SK-N-SH treated with all-trans-retinoic acid at 6 μM for 48 hours (cell line): ENCODE measurements at regions not wholly inside any gene's neighbourhood (a gene's known extent, or its start where the extent isn't known, plus 50 kb on each side); places are given as distances from the start of the nearest gene placed in this dataset.

ENCODE experiments used
- ATAC-seq: fragments of 200-7000 bp; cut with Tn5 transposase; 3 replicates; pipeline ENCODE4 v1.9.1; 2020; ENCODE audit warnings: mild to moderate bottlenecking, moderate library complexity
- ARNTL ChIP-seq: fragments of 450-650 bp; formaldehyde crosslinking; IDR thresholded peaks from 2 replicates; pipeline ENCODE4 v1.5.0; 2020; ENCODE audit warnings: low read depth, mild to moderate bottlenecking, moderate library complexity, borderline replicate concordance
- BACH2 ChIP-seq: fragments of 250-450 bp; sonication (Bioruptor Pico); IDR thresholded peaks from 2 replicates; pipeline ENCODE4 v1.9.0; 2021; ENCODE audit warnings: mild to moderate bottlenecking, borderline replicate concordance
- CSDC2 ChIP-seq: fragments of 250-450 bp; sonication (Bioruptor Pico); IDR thresholded peaks from 2 replicates; pipeline ENCODE4 v1.5.0; 2020; ENCODE audit warnings: mild to moderate bottlenecking, moderate library complexity
- ESRRG ChIP-seq: fragments of 250-450 bp; sonication (Bioruptor Pico); IDR thresholded peaks from 2 replicates; pipeline ENCODE4 v1.6.1; 2021; ENCODE audit warnings: mild to moderate bottlenecking
- GLIS3 ChIP-seq: fragments of 250-450 bp; sonication (Bioruptor Pico); IDR thresholded peaks from 2 replicates; pipeline ENCODE4 v1.5.0; 2020; ENCODE audit warnings: mild to moderate bottlenecking, moderate library complexity
- ISL1 ChIP-seq: fragments of 250-450 bp; sonication (Bioruptor Pico); IDR thresholded peaks from 2 replicates; pipeline ENCODE4 v2.1.2; 2022; ENCODE audit warnings: mild to moderate bottlenecking, moderate library complexity
- OSR1 ChIP-seq: fragments of 250-450 bp; sonication (Bioruptor Pico); IDR thresholded peaks from 2 replicates; pipeline ENCODE4 v1.8.0; 2022; ENCODE audit warnings: moderate library complexity, mild to moderate bottlenecking, inconsistent platforms
- POU6F1 ChIP-seq: fragments of 250-450 bp; sonication (Bioruptor Pico); IDR thresholded peaks from 2 replicates; pipeline ENCODE4 v1.8.0; 2021; ENCODE audit warnings: low read depth, mild to moderate bottlenecking, moderate library complexity, borderline replicate concordance
- PPARA ChIP-seq: fragments of 250-450 bp; sonication (Bioruptor Pico); IDR thresholded peaks from 2 replicates; pipeline ENCODE4 v1.5.0; 2020; ENCODE audit warnings: mild to moderate bottlenecking, borderline replicate concordance
- RARB ChIP-seq: fragments of 250-450 bp; sonication (Bioruptor Pico); IDR thresholded peaks from 2 replicates; pipeline ENCODE4 v1.8.0; 2021; ENCODE audit warnings: mild to moderate bottlenecking, moderate library complexity
- SNAI2 ChIP-seq: fragments of 250-450 bp; sonication (Bioruptor Pico); IDR thresholded peaks from 2 replicates; pipeline ENCODE4 v1.5.0; 2020; ENCODE audit warnings: mild to moderate bottlenecking, moderate library complexity
- TCF4 ChIP-seq: fragments of 250-450 bp; sonication (Bioruptor Pico); IDR thresholded peaks from 2 replicates; pipeline ENCODE4 v1.8.0; 2021; ENCODE audit warnings: mild to moderate bottlenecking, moderate library complexity, borderline replicate concordance
- TOX ChIP-seq: fragments of 250-450 bp; sonication (Bioruptor Pico); IDR thresholded peaks from 2 replicates; pipeline ENCODE4 v1.8.0; 2021; ENCODE audit warnings: mild to moderate bottlenecking, moderate library complexity, borderline replicate concordance
- TSHZ2 ChIP-seq: fragments of 250-450 bp; sonication (Bioruptor Pico); IDR thresholded peaks from 2 replicates; pipeline ENCODE4 v1.5.0; 2020; ENCODE audit warnings: mild to moderate bottlenecking, moderate library complexity
- ZC3H10 ChIP-seq: fragments of 250-450 bp; sonication (Bioruptor Pico); IDR thresholded peaks from 2 replicates; pipeline ENCODE4 v1.5.1; 2021; ENCODE audit warnings: mild to moderate bottlenecking, moderate library complexity
- ZFP3 ChIP-seq: fragments of 250-450 bp; sonication (Bioruptor Pico); IDR thresholded peaks from 2 replicates; pipeline ENCODE4 v1.5.0; 2020; ENCODE audit warnings: mild to moderate bottlenecking, moderate library complexity
- ZFP30 ChIP-seq: fragments of 450-650 bp; formaldehyde crosslinking; IDR thresholded peaks from 2 replicates; pipeline ENCODE4 v1.5.0; 2022; ENCODE audit warnings: mild to moderate bottlenecking, moderate library complexity
- ZNF565 ChIP-seq: fragments of 450-650 bp; formaldehyde crosslinking; conservative IDR thresholded peaks from 2 replicates; pipeline ENCODE4 v1.5.0; 2020; ENCODE audit warnings: low read depth, mild to moderate bottlenecking, moderate library complexity
- ZNF70 ChIP-seq: fragments of 450-650 bp; formaldehyde crosslinking; IDR thresholded peaks from 2 replicates; pipeline ENCODE4 v1.5.0; 2020; ENCODE audit warnings: mild to moderate bottlenecking, moderate library complexity
- ZNF8 ChIP-seq: fragments of 450-650 bp; formaldehyde crosslinking; IDR thresholded peaks from 2 replicates; pipeline ENCODE4 v1.5.0; 2020; ENCODE audit warnings: mild to moderate bottlenecking, moderate library complexity
- TF ChIP-seq, protein P1 (sequence below): fragments of 250-450 bp; sonication (Bioruptor Pico); IDR thresholded peaks from 2 replicates; pipeline ENCODE4 v1.8.0; 2020; ENCODE audit warnings: mild to moderate bottlenecking, moderate library complexity, borderline replicate concordance
- TF ChIP-seq, protein P2 (sequence below): fragments of 250-450 bp; sonication (Bioruptor Pico); IDR thresholded peaks from 2 replicates; pipeline ENCODE4 v1.5.1; 2020; ENCODE audit warnings: low read depth, mild to moderate bottlenecking, moderate library complexity

- TF ChIP-seq ARNTL (CRISPR knock-in tag) (no peak), CSDC2 (CRISPR knock-in tag) (no peak), TOX (no peak), TSHZ2 (CRISPR knock-in tag) (no peak)
- TF ChIP-seq, protein P1, sequence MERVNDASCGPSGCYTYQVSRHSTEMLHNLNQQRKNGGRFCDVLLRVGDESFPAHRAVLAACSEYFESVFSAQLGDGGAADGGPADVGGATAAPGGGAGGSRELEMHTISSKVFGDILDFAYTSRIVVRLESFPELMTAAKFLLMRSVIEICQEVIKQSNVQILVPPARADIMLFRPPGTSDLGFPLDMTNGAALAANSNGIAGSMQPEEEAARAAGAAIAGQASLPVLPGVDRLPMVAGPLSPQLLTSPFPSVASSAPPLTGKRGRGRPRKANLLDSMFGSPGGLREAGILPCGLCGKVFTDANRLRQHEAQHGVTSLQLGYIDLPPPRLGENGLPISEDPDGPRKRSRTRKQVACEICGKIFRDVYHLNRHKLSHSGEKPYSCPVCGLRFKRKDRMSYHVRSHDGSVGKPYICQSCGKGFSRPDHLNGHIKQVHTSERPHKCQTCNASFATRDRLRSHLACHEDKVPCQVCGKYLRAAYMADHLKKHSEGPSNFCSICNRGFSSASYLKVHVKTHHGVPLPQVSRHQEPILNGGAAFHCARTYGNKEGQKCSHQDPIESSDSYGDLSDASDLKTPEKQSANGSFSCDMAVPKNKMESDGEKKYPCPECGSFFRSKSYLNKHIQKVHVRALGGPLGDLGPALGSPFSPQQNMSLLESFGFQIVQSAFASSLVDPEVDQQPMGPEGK, result no peak
Measured at GRCh38 chr4:4693755-4694295, 152.0 kb upstream of the STX18 start (continued).

DNA sequence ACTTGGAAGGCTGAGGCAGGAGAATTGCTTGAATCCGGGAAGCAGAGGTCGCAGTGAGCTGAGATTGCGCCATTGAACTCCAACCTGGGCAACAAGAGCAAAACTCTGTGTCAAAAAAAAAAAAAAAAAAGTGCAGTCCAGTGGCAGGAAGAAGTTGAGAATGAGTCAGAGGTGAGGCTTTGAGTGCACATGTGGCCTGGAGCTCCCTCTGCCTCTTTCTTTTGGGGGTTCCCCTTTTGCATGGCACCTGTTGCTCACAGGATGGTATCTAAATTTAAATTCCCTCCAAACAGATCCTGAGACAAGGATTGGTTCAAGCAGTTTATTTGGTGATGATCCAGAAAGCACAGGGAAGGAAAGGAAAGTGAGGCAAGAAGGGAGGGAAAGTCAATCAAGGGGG is 151.4 kb upstream of the STX18 start:
- ATAC-seq, result no peak

DNA sequence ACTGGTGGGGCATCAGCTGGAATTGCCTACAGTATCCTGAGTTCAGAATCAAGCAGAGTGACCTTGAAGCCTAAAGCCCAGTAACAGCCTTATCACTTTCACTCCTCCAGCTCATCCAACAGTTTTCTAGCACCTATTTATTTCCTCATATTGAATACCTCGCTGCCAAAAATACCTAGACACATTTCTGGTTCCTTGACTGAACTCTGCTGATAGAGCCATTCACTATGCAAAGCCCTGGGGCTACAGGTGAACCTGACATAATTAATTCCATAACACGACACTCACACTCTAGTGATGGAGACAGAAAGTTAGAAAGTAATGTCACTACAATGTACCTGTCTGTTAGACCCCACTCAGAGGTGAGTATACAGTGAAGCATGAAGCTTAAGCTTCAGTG is 149.0 kb upstream of the STX18 start:
- no peak for TF ChIP-seq ARNTL (CRISPR knock-in tag)
- TF ChIP-seq ZNF565 (CRISPR knock-in tag), result no peak
- TF ChIP-seq ZC3H10 (CRISPR knock-in tag), result no peak
- TF ChIP-seq ESRRG (CRISPR knock-in tag), result no peak
- TF ChIP-seq ISL1, result no peak
- TF ChIP-seq GLIS3 (CRISPR knock-in tag), result no peak
- TF ChIP-seq POU6F1, result no peak
- no peak for TF ChIP-seq RARB (CRISPR knock-in tag)
- TF ChIP-seq, protein P1, result no peak
- no peak for TF ChIP-seq TOX
- TF ChIP-seq ZFP30 (CRISPR knock-in tag), result no peak
- no peak for TF ChIP-seq BACH2 (CRISPR knock-in tag)
- no peak for TF ChIP-seq ZFP3 (CRISPR knock-in tag)
- no peak for TF ChIP-seq PPARA (CRISPR knock-in tag)
- no peak for TF ChIP-seq TCF4
- TF ChIP-seq TSHZ2 (CRISPR knock-in tag), result no peak
- TF ChIP-seq ZNF70 (CRISPR knock-in tag), result no peak
- TF ChIP-seq SNAI2 (CRISPR knock-in tag), result no peak
- TF ChIP-seq, protein P2, sequence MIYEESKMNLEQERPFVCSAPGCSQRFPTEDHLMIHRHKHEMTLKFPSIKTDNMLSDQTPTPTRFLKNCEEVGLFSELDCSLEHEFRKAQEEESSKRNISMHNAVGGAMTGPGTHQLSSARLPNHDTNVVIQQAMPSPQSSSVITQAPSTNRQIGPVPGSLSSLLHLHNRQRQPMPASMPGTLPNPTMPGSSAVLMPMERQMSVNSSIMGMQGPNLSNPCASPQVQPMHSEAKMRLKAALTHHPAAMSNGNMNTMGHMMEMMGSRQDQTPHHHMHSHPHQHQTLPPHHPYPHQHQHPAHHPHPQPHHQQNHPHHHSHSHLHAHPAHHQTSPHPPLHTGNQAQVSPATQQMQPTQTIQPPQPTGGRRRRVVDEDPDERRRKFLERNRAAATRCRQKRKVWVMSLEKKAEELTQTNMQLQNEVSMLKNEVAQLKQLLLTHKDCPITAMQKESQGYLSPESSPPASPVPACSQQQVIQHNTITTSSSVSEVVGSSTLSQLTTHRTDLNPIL, result no peak
- no peak for TF ChIP-seq OSR1 (CRISPR knock-in tag)

More for the DNA sequence above, 151.4 kb upstream of the STX18 start:
- TF ChIP-seq SNAI2 (CRISPR knock-in tag) (no peak), OSR1 (CRISPR knock-in tag) (no peak), ZNF8 (CRISPR knock-in tag) (no peak), CSDC2 (CRISPR knock-in tag) (no peak), ZNF70 (CRISPR knock-in tag) (no peak), ARNTL (CRISPR knock-in tag) (no peak)

More for the DNA sequence above, 149.0 kb upstream of the STX18 start:
- no peak for ATAC-seq
